GM21576 (cell line): ENCODE measurements at regions not wholly inside any gene's neighbourhood (a gene's known extent, or its start where the extent isn't known, plus 50 kb on each side); places are given as distances from the start of the nearest gene placed in this dataset.
"Not testable (repeated sequence)": the region's sequence is repeated elsewhere in the genome, so short reads cannot be mapped to it uniquely, and the experiment has no call there.

Experiments
- ATAC-seq: cut with Tn5 transposase; IDR thresholded peaks from one replicate; pipeline ENCODE4 v1.9.1; 2021; ENCODE audit warnings: mild to moderate bottlenecking, moderate library complexity; ENCODE audit not compliant: unreplicated experiment

DNA sequence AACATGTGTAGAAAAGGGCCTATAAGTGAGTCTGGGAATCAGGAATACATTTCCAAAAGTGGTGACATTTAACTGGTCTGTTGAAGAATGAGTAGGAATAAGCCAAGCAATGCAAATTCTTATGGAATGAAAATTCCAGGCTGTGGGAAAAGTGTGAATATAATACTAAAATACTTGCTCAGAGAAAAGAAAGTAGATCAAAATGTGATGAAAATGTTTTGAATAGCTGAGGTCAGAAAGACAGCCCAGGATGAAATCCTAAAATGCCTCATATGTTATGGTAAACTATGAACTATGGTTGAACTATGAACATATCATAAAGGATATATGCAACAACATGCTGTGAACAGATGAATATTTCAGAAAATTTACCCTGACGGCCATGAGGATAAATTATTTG lies 688.3 kb upstream of the FAT3 start:
- no peak for ATAC-seq

GRCh38 chr11:91528965-91529364 lies 695.7 kb upstream of the FAT3 start:
- no peak for ATAC-seq

GRCh38 chr11:91527380-91528030 lies 697.1 kb upstream of the FAT3 start:
- ATAC-seq, result no peak

DNA sequence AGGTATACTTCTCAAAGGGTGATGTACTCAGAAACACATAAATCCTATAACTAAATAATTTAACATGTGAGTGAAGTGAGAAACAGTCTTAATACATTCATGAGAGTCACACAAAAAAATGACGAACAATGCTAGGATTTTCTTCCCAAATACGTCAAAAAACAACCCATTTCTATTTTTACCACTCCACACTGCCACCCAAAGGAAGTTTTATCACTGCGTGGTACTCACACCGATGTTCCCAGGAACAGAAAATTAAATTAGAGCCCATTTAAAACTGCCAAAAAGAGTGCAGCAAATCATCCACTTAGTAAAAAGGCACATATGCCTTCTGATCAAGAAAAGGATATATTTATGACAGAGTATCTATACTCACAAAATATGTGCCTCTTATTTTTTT lies 710.9 kb upstream of the FAT3 start:
- ATAC-seq, result no peak

GRCh38 chr11:91497847-91498246 lies 726.8 kb upstream of the FAT3 start:
- ATAC-seq, result no peak

- no peak for ATAC-seq
Observed at GRCh38 chr11:91495837-91496236, 728.8 kb upstream of the FAT3 start.

- no peak for ATAC-seq
Observed at GRCh38 chr11:91489989-91490388, 734.6 kb upstream of the FAT3 start.

DNA sequence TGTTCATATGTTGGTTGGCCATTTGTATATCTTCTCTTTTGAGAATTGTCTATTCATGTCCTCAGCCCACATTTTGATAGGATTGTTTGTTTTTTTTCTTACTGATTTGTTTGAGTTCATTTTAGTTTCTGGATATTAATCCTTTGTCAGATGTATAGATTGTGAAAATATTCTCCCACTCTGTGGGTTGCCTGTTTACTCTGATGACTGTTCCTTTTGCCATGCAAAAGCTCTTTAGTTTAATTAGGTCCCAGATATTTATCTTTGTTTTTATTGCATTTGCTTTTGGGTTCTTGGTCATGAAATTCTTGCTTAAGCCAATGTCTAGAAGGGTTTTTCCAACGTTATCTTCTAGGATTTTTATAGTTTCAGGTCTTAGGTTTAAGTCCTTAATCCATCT lies 740.7 kb upstream of the FAT3 start:
- ATAC-seq, result not testable (repeated sequence)

DNA sequence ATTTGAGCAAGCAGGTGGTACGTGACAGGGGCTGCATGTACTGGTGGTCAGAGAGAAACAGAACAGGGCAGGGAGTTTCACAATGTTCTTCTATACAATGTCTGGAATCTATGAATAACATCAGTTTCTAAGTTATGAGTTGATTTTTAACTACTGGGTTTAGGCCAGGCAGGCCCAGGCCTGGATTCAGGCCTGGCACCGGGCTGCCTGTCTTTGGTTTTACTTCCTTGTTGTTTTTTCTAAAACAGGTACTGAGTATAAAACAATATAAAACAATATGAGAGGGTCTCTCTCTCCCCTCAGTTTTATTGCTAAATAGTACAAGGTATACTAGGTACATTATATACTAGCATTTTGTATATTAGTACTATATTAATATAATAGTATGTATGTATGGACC lies 742.7 kb upstream of the FAT3 start:
- not testable (repeated sequence) for ATAC-seq

GRCh38 chr11:91470656-91471055 lies 754.0 kb upstream of the FAT3 start:
- ATAC-seq, result no peak

DNA sequence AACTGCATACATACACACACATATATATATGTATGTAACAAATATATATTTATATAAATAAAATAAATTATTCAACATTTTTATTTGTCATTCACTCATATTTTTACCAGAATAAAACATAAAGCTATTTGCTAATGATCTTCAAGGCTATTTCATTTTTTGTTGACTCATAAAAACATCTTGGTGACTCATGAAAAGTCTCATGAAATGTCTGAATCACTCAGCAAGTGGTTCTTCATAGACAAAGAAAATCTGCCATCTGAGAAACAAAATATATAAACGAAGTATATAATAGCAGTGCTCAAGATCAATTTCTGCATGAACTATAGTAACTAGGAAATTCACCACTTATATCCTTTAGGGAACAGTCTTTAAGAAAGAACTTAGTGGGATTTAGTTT lies 764.8 kb upstream of the FAT3 start:
- no peak for ATAC-seq

- no peak for ATAC-seq
Observed at GRCh38 chr11:91446267-91446666, 778.4 kb upstream of the FAT3 start.

- no peak for ATAC-seq
Observed at GRCh38 chr11:91435694-91436395, 788.8 kb upstream of the FAT3 start.

- ATAC-seq, result no peak
Observed at GRCh38 chr11:91433284-91434010, 791.2 kb upstream of the FAT3 start.

GRCh38 chr11:91421641-91422040 lies 803.0 kb upstream of the FAT3 start:
- ATAC-seq, result no peak

DNA sequence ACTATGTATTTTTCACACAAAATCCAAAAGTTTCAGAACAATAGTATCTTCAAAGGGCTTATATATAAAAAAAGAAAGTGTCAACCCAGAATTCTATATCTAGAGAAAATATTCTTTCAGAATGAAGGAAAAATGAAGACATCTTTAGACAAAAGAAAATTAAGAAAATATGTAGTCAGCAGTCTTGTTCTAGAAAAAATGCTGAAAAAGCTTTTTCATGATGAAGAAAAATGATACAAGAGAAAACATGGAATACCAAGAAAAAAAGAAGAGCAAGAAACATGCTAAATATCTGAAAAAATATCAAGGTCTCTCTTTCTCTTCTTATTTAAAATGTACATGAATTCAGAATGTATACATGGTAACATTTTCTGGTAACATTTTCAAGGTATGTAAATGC lies 816.8 kb upstream of the FAT3 start:
- ATAC-seq, result no peak

- ATAC-seq, result no peak
Observed at GRCh38 chr11:91406009-91406408, 818.6 kb upstream of the FAT3 start.

GRCh38 chr11:91404344-91404743 lies 820.3 kb upstream of the FAT3 start:
- no peak for ATAC-seq

- ATAC-seq, result no peak
Observed at GRCh38 chr11:91397134-91397468, 827.5 kb upstream of the FAT3 start.

DNA sequence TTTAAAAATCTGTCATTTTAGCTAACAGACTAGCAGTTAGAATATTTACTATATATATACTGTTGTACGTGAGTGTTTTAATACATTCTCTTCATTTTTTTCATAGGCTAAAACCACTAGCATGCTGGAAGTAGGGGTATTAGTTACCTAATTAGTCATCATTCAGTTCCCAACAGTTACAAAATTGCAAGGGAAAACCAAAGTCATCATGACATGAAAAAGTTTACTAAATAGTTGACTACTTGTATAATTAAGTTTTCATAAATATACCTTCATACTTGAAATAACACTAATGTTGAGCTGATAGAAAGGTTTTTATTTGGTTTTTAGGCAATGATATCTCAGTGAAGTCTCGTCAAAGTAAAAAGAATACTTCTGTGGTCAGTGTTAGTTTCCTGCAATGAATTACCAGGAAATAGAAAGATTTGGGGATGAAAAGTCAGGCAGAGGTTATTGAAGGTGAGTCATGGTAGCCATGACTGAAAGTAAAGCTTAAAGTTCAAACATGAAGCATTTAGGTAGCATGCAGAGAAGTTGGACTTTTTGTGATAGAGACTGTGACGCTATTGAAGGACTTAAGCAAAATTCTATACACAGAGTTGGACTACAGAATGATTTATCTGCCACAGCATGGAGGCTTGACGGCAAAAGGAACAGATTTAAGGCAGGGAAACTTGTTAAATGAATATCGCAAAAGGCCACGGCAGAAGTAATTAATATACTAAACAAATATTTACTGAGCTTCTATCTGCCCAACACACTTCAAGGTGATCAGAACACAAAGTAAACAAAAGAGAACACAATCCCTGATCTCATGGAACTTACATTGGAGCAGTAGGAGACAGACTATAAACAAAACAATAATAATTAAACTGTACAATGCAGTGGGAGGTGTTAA lies 828.1 kb upstream of the FAT3 start:
- ATAC-seq, result no peak

DNA sequence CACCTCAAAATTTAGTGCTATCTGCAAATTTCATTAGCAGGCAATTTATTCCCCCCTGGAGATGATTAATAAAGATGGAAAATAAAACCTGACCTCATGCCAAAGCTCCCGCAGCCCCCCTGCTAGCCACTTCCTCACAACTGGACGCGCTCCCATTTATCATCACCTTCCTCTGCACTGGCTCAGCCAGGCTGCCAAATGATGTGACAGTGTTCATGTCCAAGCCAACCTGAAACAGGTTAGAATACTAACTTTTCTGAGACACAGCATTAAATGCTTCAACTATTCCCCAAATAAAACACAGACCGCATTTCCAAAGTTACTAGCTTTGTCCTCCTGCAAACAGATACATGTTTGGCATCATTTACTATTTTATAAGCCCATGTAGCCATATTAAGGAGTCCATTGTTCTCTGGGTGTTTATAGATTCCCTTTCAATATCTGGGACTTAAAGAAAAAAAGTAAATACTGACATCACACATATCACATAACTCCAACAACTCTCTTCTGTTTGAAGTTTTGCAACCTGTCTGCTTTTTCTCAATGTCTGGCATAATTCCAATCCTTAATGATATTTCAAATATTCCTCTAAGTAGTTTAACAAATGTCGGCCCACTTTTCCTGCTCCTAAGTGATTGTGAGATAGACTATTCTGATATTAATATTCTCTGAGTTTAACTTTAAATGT lies 829.7 kb upstream of the FAT3 start:
- no peak for ATAC-seq
